ENCODE measurements at regions not wholly inside any gene's neighbourhood (a gene's known extent, or its start where the extent isn't known, plus 50 kb on each side); places are given as distances from the start of the nearest gene placed in this dataset.

DNA sequence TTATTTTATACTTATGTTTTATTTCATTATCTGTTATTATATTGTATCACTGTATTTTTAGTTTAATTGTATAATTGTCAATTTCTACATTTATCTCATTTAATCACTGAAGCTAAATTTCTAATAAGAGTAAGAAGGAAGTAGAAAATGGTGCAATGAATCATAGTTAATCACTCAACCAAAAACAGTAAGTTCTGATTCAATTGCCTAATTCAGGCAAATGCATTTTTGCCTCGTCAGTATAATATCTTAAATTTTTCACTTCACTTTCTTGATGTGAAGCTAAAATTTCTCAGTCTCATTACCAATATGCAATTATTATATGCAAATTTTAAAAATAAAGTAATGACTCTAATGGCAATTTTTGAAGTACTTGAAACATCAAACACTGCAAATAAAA is 340.5 kb upstream of the USP15 start:
- no peak for TF ChIP-seq POLR2A (IDR thresholded peaks at IDR 0.05)
- TF ChIP-seq, protein P1, sequence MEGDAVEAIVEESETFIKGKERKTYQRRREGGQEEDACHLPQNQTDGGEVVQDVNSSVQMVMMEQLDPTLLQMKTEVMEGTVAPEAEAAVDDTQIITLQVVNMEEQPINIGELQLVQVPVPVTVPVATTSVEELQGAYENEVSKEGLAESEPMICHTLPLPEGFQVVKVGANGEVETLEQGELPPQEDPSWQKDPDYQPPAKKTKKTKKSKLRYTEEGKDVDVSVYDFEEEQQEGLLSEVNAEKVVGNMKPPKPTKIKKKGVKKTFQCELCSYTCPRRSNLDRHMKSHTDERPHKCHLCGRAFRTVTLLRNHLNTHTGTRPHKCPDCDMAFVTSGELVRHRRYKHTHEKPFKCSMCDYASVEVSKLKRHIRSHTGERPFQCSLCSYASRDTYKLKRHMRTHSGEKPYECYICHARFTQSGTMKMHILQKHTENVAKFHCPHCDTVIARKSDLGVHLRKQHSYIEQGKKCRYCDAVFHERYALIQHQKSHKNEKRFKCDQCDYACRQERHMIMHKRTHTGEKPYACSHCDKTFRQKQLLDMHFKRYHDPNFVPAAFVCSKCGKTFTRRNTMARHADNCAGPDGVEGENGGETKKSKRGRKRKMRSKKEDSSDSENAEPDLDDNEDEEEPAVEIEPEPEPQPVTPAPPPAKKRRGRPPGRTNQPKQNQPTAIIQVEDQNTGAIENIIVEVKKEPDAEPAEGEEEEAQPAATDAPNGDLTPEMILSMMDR (IDR thresholded peaks at IDR 0.05): no peak
